Upper lobe of right lung (tissue), 1 donor: ENCODE measurements at regions not wholly inside any gene's neighbourhood (a gene's known extent, or its start where the extent isn't known, plus 50 kb on each side); places are given as distances from the start of the nearest gene placed in this dataset.

ENCODE experiments used
- ATAC-seq: fragments of 200-7000 bp; cut with Tn5 transposase; one replicate; pipeline ENCODE4 v1.9.1; 2020; ENCODE audit warnings: mild to moderate bottlenecking, moderate library complexity
- DNase-seq: peaks from one replicate; pipeline ENCODE4 v3.0.0-alpha.2; 2020
- H3K27ac ChIP-seq: fragments of 200-600 bp; one replicate; pipeline ENCODE4 v1.8.0; 2022
- H3K27me3 ChIP-seq: fragments of 200-600 bp; one replicate; pipeline ENCODE4 v1.8.0; 2022; ENCODE audit warnings: mild to moderate bottlenecking
- H3K36me3 ChIP-seq: fragments of 200-600 bp; one replicate; pipeline ENCODE4 v1.8.0; 2022
- H3K4me1 ChIP-seq: fragments of 200-600 bp; one replicate; pipeline ENCODE4 v1.8.0; 2022
- H3K4me3 ChIP-seq: fragments of 200-600 bp; one replicate; pipeline ENCODE4 v1.8.0; 2022; ENCODE audit warnings: mild to moderate bottlenecking
- H3K9me3 ChIP-seq: fragments of 200-600 bp; one replicate; pipeline ENCODE4 v1.8.0; 2022
- CTCF ChIP-seq: fragments of 200-600 bp; IDR thresholded peaks from one replicate; pipeline ENCODE4 v1.8.0; 2022; ENCODE audit warnings: antibody characterized with exemption
- intact Hi-C: fragments of 100-400 bp; cut with DNase I; formaldehyde crosslinking; loops from one replicate; pipeline ENCODE4 v1.11.0; 2022
- donor health status: DM: no; HTN: yes; CAD: no; lungs with severe emphysema.

- no peak overlapping the region for H3K27ac ChIP-seq
- DNase-seq: no peak
- H3K4me1 ChIP-seq: no peaks in the 10 kb centered on the region
- H3K4me3 ChIP-seq: no peak overlapping the region
- intact Hi-C loops: no loop called here
- no peaks in the 10 kb centered on the region for H3K27me3 ChIP-seq
- ATAC-seq: no peak
- H3K9me3 ChIP-seq: no peaks in the 10 kb centered on the region
- TF ChIP-seq CTCF: no peak
- no peaks in the 10 kb centered on the region for H3K36me3 ChIP-seq
These were observed 157.6 kb upstream of the CAMK1G start for GRCh38 chr1:209425959-209426358.

GRCh38 chr1:209427277-209427676, 156.2 kb upstream of the CAMK1G start:
- Histone ChIP-seq H3K36me3 (no peaks in the 10 kb centered on the region), H3K27me3 (no peaks in the 10 kb centered on the region), H3K27ac (no peak overlapping the region), H3K4me1 (no peaks in the 10 kb centered on the region), H3K9me3 (no peaks in the 10 kb centered on the region), H3K4me3 (no peak overlapping the region)
- TF ChIP-seq CTCF: no peak
- DNase-seq: no peak
- no peak for ATAC-seq
- intact Hi-C loops: no loop called here

GRCh38 chr1:209427811-209428210, 155.7 kb upstream of the CAMK1G start:
- no peak overlapping the region for H3K27ac ChIP-seq
- TF ChIP-seq CTCF: no peak
- no peaks in the 10 kb centered on the region for H3K36me3 ChIP-seq
- intact Hi-C loops: no loop called here
- H3K4me3 ChIP-seq: no peak overlapping the region
- no peaks in the 10 kb centered on the region for H3K9me3 ChIP-seq
- ATAC-seq (no peak), DNase-seq (no peak)
- H3K27me3 ChIP-seq: no peaks in the 10 kb centered on the region
- no peaks in the 10 kb centered on the region for H3K4me1 ChIP-seq

- no peak for ATAC-seq
- H3K4me3 ChIP-seq: no peak overlapping the region
These were observed 155.1 kb upstream of the CAMK1G start for GRCh38 chr1:209428241-209428921.

GRCh38 chr1:209429611-209430010, 153.9 kb upstream of the CAMK1G start:
- DNase-seq (no peak), ATAC-seq (no peak)
- Histone ChIP-seq H3K27ac (no peak overlapping the region), H3K27me3 (no peaks in the 10 kb centered on the region), H3K4me3 (no peak overlapping the region), H3K36me3 (no peaks in the 10 kb centered on the region), H3K4me1 (no peaks in the 10 kb centered on the region), H3K9me3 (no peaks in the 10 kb centered on the region)
- no peak for TF ChIP-seq CTCF
- intact Hi-C loops: no loop called here

More at GRCh38 chr1:209428241-209428921, 155.1 kb upstream of the CAMK1G start:
- no peaks in the 10 kb centered on the region for H3K36me3 ChIP-seq
- no peak for TF ChIP-seq CTCF
- no peaks in the 10 kb centered on the region for H3K27me3 ChIP-seq
- H3K9me3 ChIP-seq: no peaks in the 10 kb centered on the region
- H3K4me1 ChIP-seq: no peaks in the 10 kb centered on the region
- intact Hi-C loops: no loop called here
- H3K27ac ChIP-seq: no peak overlapping the region
- DNase-seq: no peak

- no peaks in the 10 kb centered on the region for H3K9me3 ChIP-seq
- DNase-seq: no peak
- no peaks in the 10 kb centered on the region for H3K4me1 ChIP-seq
- H3K27me3 ChIP-seq: no peaks in the 10 kb centered on the region
- no peak overlapping the region for H3K4me3 ChIP-seq
- no peak overlapping the region for H3K27ac ChIP-seq
- no peak for ATAC-seq
- no peak for TF ChIP-seq CTCF
- no peaks in the 10 kb centered on the region for H3K36me3 ChIP-seq
- intact Hi-C loops: no loop called here
These were observed 153.4 kb upstream of the CAMK1G start for GRCh38 chr1:209430107-209430506.
